ENCODE measurements at regions not wholly inside any gene's neighbourhood (a gene's known extent, or its start where the extent isn't known, plus 50 kb on each side); places are given as distances from the start of the nearest gene placed in this dataset.

- H3K4me3 ChIP-seq (ENCODE audit: low read depth, low read length): no peak overlapping the region
- no peak for DNase-seq (ENCODE audit: low read depth)
- TF ChIP-seq CTCF (IDR thresholded peaks at IDR 0.05; ENCODE audit: control insufficient read depth, extremely low read depth, insufficient read depth): no peak
Measured at GRCh38 chr20:22408521-22409402, 175.6 kb downstream of the FOXA2 start.

- TF ChIP-seq CTCF (IDR thresholded peaks at IDR 0.05; ENCODE audit: control insufficient read depth, extremely low read depth, insufficient read depth): no peak
- DNase-seq (ENCODE audit: low read depth): no peak
- H3K4me3 ChIP-seq (ENCODE audit: low read depth, low read length): no peak overlapping the region
Measured at GRCh38 chr20:22407237-22408193, 176.9 kb downstream of the FOXA2 start.

- no peak for DNase-seq (ENCODE audit: low read depth)
- no peak for TF ChIP-seq CTCF (IDR thresholded peaks at IDR 0.05; ENCODE audit: control insufficient read depth, extremely low read depth, insufficient read depth)
- no peak overlapping the region for H3K4me3 ChIP-seq (ENCODE audit: low read depth, low read length)
Measured at GRCh38 chr20:22404419-22405170, 179.8 kb downstream of the FOXA2 start.

- no peak for TF ChIP-seq CTCF (IDR thresholded peaks at IDR 0.05; ENCODE audit: control insufficient read depth, extremely low read depth, insufficient read depth)
- no peak overlapping the region for H3K4me3 ChIP-seq (ENCODE audit: low read depth, low read length)
- peak; percentile 67 for DNase-seq (ENCODE audit: low read depth)
Measured at GRCh38 chr20:22403632-22404361, 180.6 kb downstream of the FOXA2 start.

- H3K4me3 ChIP-seq (ENCODE audit: low read depth, low read length): no peak overlapping the region
Measured at GRCh38 chr20:22403022-22403631, 181.2 kb downstream of the FOXA2 start.

More at GRCh38 chr20:22403022-22403631, 181.2 kb downstream of the FOXA2 start:
- TF ChIP-seq CTCF (IDR thresholded peaks at IDR 0.05; ENCODE audit: control insufficient read depth, extremely low read depth, insufficient read depth): no peak
- no peak for DNase-seq (ENCODE audit: low read depth)
